ENCODE measurements at regions not wholly inside any gene's neighbourhood (a gene's known extent, or its start where the extent isn't known, plus 50 kb on each side); places are given as distances from the start of the nearest gene placed in this dataset.
A peak's percentile ranks its signal among the peaks of the same experiment; 100 is the strongest.

GRCh38 chr6:14306151-14306906 lies 188.8 kb downstream of the CD83 start:
- H3K4me2 ChIP-seq (ENCODE audit: low read length, poor library complexity, severe bottlenecking) = no peak overlapping the region
- H3K4ac ChIP-seq (ENCODE audit: low read depth in 1 of 2, low read length in 2 of 2) = no peak overlapping the region
- H3K23ac ChIP-seq (ENCODE audit: low read length in 2 of 2) = no peak overlapping the region
- no peaks in the 10 kb centered on the region for H3K79me1 ChIP-seq (replicated peaks; ENCODE audit: low read length, poor library complexity, severe bottlenecking)
- H4K91ac ChIP-seq (ENCODE audit: low read length) = no peak overlapping the region
- H3K9me3 ChIP-seq (ENCODE audit: control insufficient read depth, low read length) = no peaks in the 10 kb centered on the region
- H3K9ac ChIP-seq (ENCODE audit: low read length) = no peak overlapping the region
- H3K27ac ChIP-seq (ENCODE audit: low read length, poor library complexity, severe bottlenecking) = no peak overlapping the region
- no peak overlapping the region for H2BK120ac ChIP-seq (ENCODE audit: low read depth, low read length)
- H2BK5ac ChIP-seq (ENCODE audit: low read depth, low read length, poor library complexity, severe bottlenecking) = no peak overlapping the region
- no peak overlapping the region for H2BK15ac ChIP-seq (ENCODE audit: low read depth, poor library complexity, severe bottlenecking)
- H2BK12ac ChIP-seq (ENCODE audit: low read length in 2 of 2) = no peak overlapping the region
- H3K36me3 ChIP-seq (ENCODE audit: control insufficient read depth in 1 of 2, insufficient read depth in 2 of 2, low read depth in 1 of 2, low read length in 2 of 2) = no peaks in the 10 kb centered on the region
- 77% methylated on average over 10 of the region's 11 CpGs for WGBS
- no peak overlapping the region for H3K14ac ChIP-seq (ENCODE audit: low read length in 2 of 2)
- H3K27me3 ChIP-seq (ENCODE audit: control insufficient read depth in 1 of 2, insufficient read depth in 1 of 2, low read length in 2 of 2) = no peaks in the 10 kb centered on the region
- no peak overlapping the region for H3K18ac ChIP-seq (ENCODE audit: low read depth in 1 of 2, low read length in 2 of 2)
- H2AK5ac ChIP-seq (ENCODE audit: low read length, severe bottlenecking) = no peak overlapping the region
- no peak overlapping the region for H3K4me3 ChIP-seq (ENCODE audit: insufficient read depth in 1 of 2, low read depth in 1 of 2, low read length in 2 of 2)
- no peak overlapping the region for H2AFZ ChIP-seq (ENCODE audit: low read depth, low read length)
- H4K8ac ChIP-seq (ENCODE audit: low read length) = no peak overlapping the region
- peaks cover 2% of the 10 kb centered on the region for H3K4me1 ChIP-seq (ENCODE audit: control insufficient read depth, insufficient read depth, low read depth, low read length)
- DNase-seq = no peak

- Histone ChIP-seq H3K4me1 (ENCODE audit: control insufficient read depth, insufficient read depth, low read depth, low read length) (peaks cover 2% of the 10 kb centered on the region), H3K4me2 (ENCODE audit: low read length, poor library complexity, severe bottlenecking) (no peak overlapping the region), H3K4me3 (ENCODE audit: insufficient read depth in 1 of 2, low read depth in 1 of 2, low read length in 2 of 2) (no peak overlapping the region), H2BK15ac (ENCODE audit: low read depth, poor library complexity, severe bottlenecking) (no peak overlapping the region), H2BK12ac (ENCODE audit: low read length in 2 of 2) (no peak overlapping the region), H3K23ac (ENCODE audit: low read length in 2 of 2) (no peak overlapping the region), H3K79me1 (replicated peaks; ENCODE audit: low read length, poor library complexity, severe bottlenecking) (no peaks in the 10 kb centered on the region), H3K36me3 (ENCODE audit: control insufficient read depth in 1 of 2, insufficient read depth in 2 of 2, low read depth in 1 of 2, low read length in 2 of 2) (no peaks in the 10 kb centered on the region), H4K8ac (ENCODE audit: low read length) (no peak overlapping the region), H2AFZ (ENCODE audit: low read depth, low read length) (no peak overlapping the region), H4K91ac (ENCODE audit: low read length) (no peak overlapping the region), H2BK120ac (ENCODE audit: low read depth, low read length) (no peak overlapping the region), H3K27me3 (ENCODE audit: control insufficient read depth in 1 of 2, insufficient read depth in 1 of 2, low read length in 2 of 2) (no peaks in the 10 kb centered on the region), H2BK5ac (ENCODE audit: low read depth, low read length, poor library complexity, severe bottlenecking) (no peak overlapping the region), H3K18ac (ENCODE audit: low read depth in 1 of 2, low read length in 2 of 2) (no peak overlapping the region), H3K14ac (ENCODE audit: low read length in 2 of 2) (no peak overlapping the region), H2AK5ac (ENCODE audit: low read length, severe bottlenecking) (no peak overlapping the region), H3K4ac (ENCODE audit: low read depth in 1 of 2, low read length in 2 of 2) (no peak overlapping the region), H3K9me3 (ENCODE audit: control insufficient read depth, low read length) (no peaks in the 10 kb centered on the region), H3K9ac (ENCODE audit: low read length) (no peak overlapping the region), H3K27ac (ENCODE audit: low read length, poor library complexity, severe bottlenecking) (no peak overlapping the region)
- 95% methylated on average over 2 of the region's 4 CpGs for WGBS
- DNase-seq = no peak
These were observed 191.9 kb downstream of the CD83 start for GRCh38 chr6:14309516-14309915.

- H3K14ac ChIP-seq (ENCODE audit: low read length in 2 of 2) = no peak overlapping the region
- H2AK5ac ChIP-seq (ENCODE audit: low read length, severe bottlenecking) = no peak overlapping the region
- no peak overlapping the region for H2BK120ac ChIP-seq (ENCODE audit: low read depth, low read length)
- no peaks in the 10 kb centered on the region for H3K27me3 ChIP-seq (ENCODE audit: control insufficient read depth in 1 of 2, insufficient read depth in 1 of 2, low read length in 2 of 2)
- no peak overlapping the region for H3K4ac ChIP-seq (ENCODE audit: low read depth in 1 of 2, low read length in 2 of 2)
- H4K8ac ChIP-seq (ENCODE audit: low read length) = no peak overlapping the region
- no peak overlapping the region for H2BK5ac ChIP-seq (ENCODE audit: low read depth, low read length, poor library complexity, severe bottlenecking)
- H3K23ac ChIP-seq (ENCODE audit: low read length in 2 of 2) = no peak overlapping the region
- no peak overlapping the region for H2BK15ac ChIP-seq (ENCODE audit: low read depth, poor library complexity, severe bottlenecking)
- H3K4me3 ChIP-seq (ENCODE audit: insufficient read depth in 1 of 2, low read depth in 1 of 2, low read length in 2 of 2) = no peak overlapping the region
- no peak overlapping the region for H3K18ac ChIP-seq (ENCODE audit: low read depth in 1 of 2, low read length in 2 of 2)
- H3K36me3 ChIP-seq (ENCODE audit: control insufficient read depth in 1 of 2, insufficient read depth in 2 of 2, low read depth in 1 of 2, low read length in 2 of 2) = no peaks in the 10 kb centered on the region
- no peak overlapping the region for H4K91ac ChIP-seq (ENCODE audit: low read length)
- no peak for DNase-seq
- no peaks in the 10 kb centered on the region for H3K9me3 ChIP-seq (ENCODE audit: control insufficient read depth, low read length)
- no peak overlapping the region for H3K27ac ChIP-seq (ENCODE audit: low read length, poor library complexity, severe bottlenecking)
- H3K9ac ChIP-seq (ENCODE audit: low read length) = no peak overlapping the region
- WGBS = 82% methylated on average over 6 of the region's 7 CpGs
- no peak overlapping the region for H2AFZ ChIP-seq (ENCODE audit: low read depth, low read length)
- H3K4me1 ChIP-seq (ENCODE audit: control insufficient read depth, insufficient read depth, low read depth, low read length) = peaks cover 2% of the 10 kb centered on the region
- no peaks in the 10 kb centered on the region for H3K79me1 ChIP-seq (replicated peaks; ENCODE audit: low read length, poor library complexity, severe bottlenecking)
- no peak overlapping the region for H2BK12ac ChIP-seq (ENCODE audit: low read length in 2 of 2)
- H3K4me2 ChIP-seq (ENCODE audit: low read length, poor library complexity, severe bottlenecking) = no peak overlapping the region
These were observed 192.4 kb downstream of the CD83 start for GRCh38 chr6:14309951-14310445.

- Histone ChIP-seq H3K79me1 (replicated peaks; ENCODE audit: low read length, poor library complexity, severe bottlenecking) (no peaks in the 10 kb centered on the region), H3K14ac (ENCODE audit: low read length in 2 of 2) (no peak overlapping the region), H2BK120ac (ENCODE audit: low read depth, low read length) (no peak overlapping the region), H2BK15ac (ENCODE audit: low read depth, poor library complexity, severe bottlenecking) (no peak overlapping the region), H2AK5ac (ENCODE audit: low read length, severe bottlenecking) (no peak overlapping the region), H3K36me3 (ENCODE audit: control insufficient read depth in 1 of 2, insufficient read depth in 2 of 2, low read depth in 1 of 2, low read length in 2 of 2) (no peaks in the 10 kb centered on the region), H3K9ac (ENCODE audit: low read length) (no peak overlapping the region), H3K18ac (ENCODE audit: low read depth in 1 of 2, low read length in 2 of 2) (no peak overlapping the region), H3K4me2 (ENCODE audit: low read length, poor library complexity, severe bottlenecking) (no peak overlapping the region), H3K4me1 (ENCODE audit: control insufficient read depth, insufficient read depth, low read depth, low read length) (peaks cover 2% of the 10 kb centered on the region), H3K23ac (ENCODE audit: low read length in 2 of 2) (no peak overlapping the region), H3K9me3 (ENCODE audit: control insufficient read depth, low read length) (no peaks in the 10 kb centered on the region), H3K4ac (ENCODE audit: low read depth in 1 of 2, low read length in 2 of 2) (no peak overlapping the region), H4K8ac (ENCODE audit: low read length) (no peak overlapping the region), H3K27ac (ENCODE audit: low read length, poor library complexity, severe bottlenecking) (no peak overlapping the region), H4K91ac (ENCODE audit: low read length) (no peak overlapping the region), H3K27me3 (ENCODE audit: control insufficient read depth in 1 of 2, insufficient read depth in 1 of 2, low read length in 2 of 2) (no peaks in the 10 kb centered on the region), H2AFZ (ENCODE audit: low read depth, low read length) (no peak overlapping the region), H2BK5ac (ENCODE audit: low read depth, low read length, poor library complexity, severe bottlenecking) (no peak overlapping the region), H3K4me3 (ENCODE audit: insufficient read depth in 1 of 2, low read depth in 1 of 2, low read length in 2 of 2) (no peak overlapping the region), H2BK12ac (ENCODE audit: low read length in 2 of 2) (no peak overlapping the region)
- DNase-seq = peak; percentile 67
- WGBS = 56% methylated on average over 5 of the region's 5 CpGs
These were observed 193.4 kb downstream of the CD83 start for GRCh38 chr6:14310960-14311359.

Data from mesenchymal stem cell (in vitro differentiated cells and primary cell).